ENCODE measurements at regions not wholly inside any gene's neighbourhood (a gene's known extent, or its start where the extent isn't known, plus 50 kb on each side); places are given as distances from the start of the nearest gene placed in this dataset.

GRCh38 chr7:127448566-127448965, 56.1 kb upstream of the ZNF800 start:
- H4K20me1 ChIP-seq (replicated peaks; ENCODE audit: control insufficient read depth, extremely low read depth, insufficient read depth, low read length), result no peaks in the 10 kb centered on the region
- no peaks in the 10 kb centered on the region for H3K79me2 ChIP-seq (ENCODE audit: control insufficient read depth, insufficient read depth, low read length)
- no peaks in the 10 kb centered on the region for H3K27me3 ChIP-seq (ENCODE audit: control insufficient read depth in 2 of 2, insufficient read depth in 2 of 2, low read length in 2 of 2)
- no peak overlapping the region for H3K9ac ChIP-seq (replicated peaks; ENCODE audit: extremely low read depth, insufficient read depth, low read length)
- ChIA-PET POLR2A (no interaction called here), CTCF (interaction anchor here (1.6 to 3.1 kb wide), 2 partner anchors 101 to 645 kb away, joined by 12 to 32 read pairs; no protein-coding TSS in a partner anchor)
- H3K36me3 ChIP-seq (ENCODE audit: control insufficient read depth in 2 of 2, extremely low read depth in 1 of 2, insufficient read depth in 2 of 2, low read length in 2 of 2), result no peaks in the 10 kb centered on the region
- no peak overlapping the region for H2AFZ ChIP-seq (ENCODE audit: low read depth, low read length)
- DNase-seq (ENCODE audit: low read depth, low spot score) (no peak), FAIRE-seq (no peak)
- no peak overlapping the region for H3K27ac ChIP-seq (ENCODE audit: insufficient read depth, low read depth, low read length)
- no peaks in the 10 kb centered on the region for H3K4me1 ChIP-seq (ENCODE audit: control insufficient read depth, extremely low read depth, insufficient read depth, low read length)
- TF ChIP-seq GATA2 (IDR thresholded peaks at IDR 0.05; ENCODE audit: insufficient read depth, insufficient read length, low read depth, low read length) (no peak), CTCF (IDR thresholded peaks at IDR 0.05; ENCODE audit: extremely low read depth in 1 of 2, insufficient read depth in 1 of 2, low read depth in 1 of 2, low read length in 2 of 2) (no peak), POLR2A (IDR thresholded peaks at IDR 0.05; ENCODE audit: low read depth, low read length) (no peak), FOS (IDR thresholded peaks at IDR 0.05; ENCODE audit: borderline replicate concordance, insufficient read depth, low read length) (no peak), MYC (IDR thresholded peaks at IDR 0.05; ENCODE audit: low read depth, low read length) (no peak), JUN (IDR thresholded peaks at IDR 0.05; ENCODE audit: borderline replicate concordance, insufficient read depth, insufficient read length, low read depth) (no peak), MAX (IDR thresholded peaks at IDR 0.05; ENCODE audit: insufficient read depth, insufficient read length) (no peak), EZH2 (IDR thresholded peaks at IDR 0.05; ENCODE audit: borderline replicate concordance, low read depth, low read length, severe bottlenecking) (no peak), POLR2AphosphoS5 (IDR thresholded peaks at IDR 0.05; ENCODE audit: insufficient read depth, low read depth, low read length) (no peak)
- dilution Hi-C loops (cut with MboI; ENCODE audit: extremely low pct_ligation_motif_present, low sequenced_read_pairs) (no loop called here), intact Hi-C loops (cut with micrococcal nuclease) (no loop called here)
- H3K9me1 ChIP-seq (replicated peaks; ENCODE audit: control insufficient read depth, extremely low read depth, insufficient read depth, low read length), result no peaks in the 10 kb centered on the region
- H3K9me3 ChIP-seq (replicated peaks; ENCODE audit: control insufficient read depth, insufficient read depth, low read length), result no peaks in the 10 kb centered on the region
- no TSS peak for BruUV-seq (replicated peaks)
- H3K4me3 ChIP-seq (replicated peaks in 1 of 3; ENCODE audit: insufficient read depth in 1 of 3, low read depth in 1 of 3, low read length in 3 of 3), result no peak overlapping the region
- H3K4me2 ChIP-seq (ENCODE audit: insufficient read depth, low read length), result no peak overlapping the region

Data from endothelial cell of umbilical vein (primary cell).